Parathyroid adenoma (tissue), 2 donors: ENCODE measurements at regions not wholly inside any gene's neighbourhood (a gene's known extent, or its start where the extent isn't known, plus 50 kb on each side); places are given as distances from the start of the nearest gene placed in this dataset.

ENCODE experiments used
- H2AFZ ChIP-seq: fragments of 300-600 bp; sonication (generic); one replicate; pipeline ENCODE4 v1.7.0; 2017; ENCODE audit warnings: antibody characterized with exemption, mild to moderate bottlenecking
- H3K27ac ChIP-seq: fragments of 300-600 bp; sonication (generic); one replicate; pipeline ENCODE4 v1.7.0; 2017
- H3K27me3 ChIP-seq: fragments of 300-600 bp; sonication (generic); one replicate; pipeline ENCODE4 v1.7.0; 2017; ENCODE audit warnings: low read length; ENCODE audit not compliant: control insufficient read depth, insufficient read depth
- H3K36me3 ChIP-seq: fragments of 300-600 bp; sonication (generic); one replicate; pipeline ENCODE4 v1.7.0; 2017; ENCODE audit warnings: low read length; ENCODE audit not compliant: control insufficient read depth, insufficient read depth
- H3K4me1 ChIP-seq: fragments of 300-600 bp; sonication (generic); one replicate; pipeline ENCODE4 v1.7.0; 2017; ENCODE audit warnings: control low read depth
- H3K4me2 ChIP-seq: fragments of 300-600 bp; sonication (generic); one replicate; pipeline ENCODE4 v1.7.0; 2017; ENCODE audit warnings: low read length
- H3K4me3 ChIP-seq: fragments of 300-600 bp; sonication (generic); one replicate; pipeline ENCODE4 v1.7.0; 2017; ENCODE audit warnings: low read depth, low read length
- H3K79me2 ChIP-seq: fragments of 300-600 bp; sonication (generic); one replicate; pipeline ENCODE4 v1.7.0; 2017; ENCODE audit warnings: control low read depth
- H3K9ac ChIP-seq: fragments of 300-600 bp; sonication (generic); one replicate; pipeline ENCODE4 v1.7.0; 2017; ENCODE audit warnings: mild to moderate bottlenecking
- H3K9me3 ChIP-seq: fragments of 300-600 bp; sonication (generic); one replicate; pipeline ENCODE4 v1.7.0; 2017; ENCODE audit warnings: low read length; ENCODE audit not compliant: control insufficient read depth
- CTCF ChIP-seq: fragments of 300-600 bp; sonication (generic); IDR thresholded peaks from one replicate; pipeline ENCODE4 v1.7.0; 2017; ENCODE audit warnings: antibody characterized with exemption, mild to moderate bottlenecking
- donor health status: primary hyperparathyroidism.

- no peak overlapping the region for H3K9ac ChIP-seq
- no peak overlapping the region for H2AFZ ChIP-seq
- no peaks in the 10 kb centered on the region for H3K4me1 ChIP-seq
- H3K27me3 ChIP-seq: no peaks in the 10 kb centered on the region
- no peaks in the 10 kb centered on the region for H3K9me3 ChIP-seq
- no peak overlapping the region for H3K4me2 ChIP-seq
- no peaks in the 10 kb centered on the region for H3K79me2 ChIP-seq
- no peak overlapping the region for H3K27ac ChIP-seq
- no peak overlapping the region for H3K4me3 ChIP-seq
- TF ChIP-seq CTCF: no peak
- H3K36me3 ChIP-seq: no peaks in the 10 kb centered on the region
Observed at GRCh38 chr7:142405122-142405765, 147.4 kb upstream of the PRSS58 start.

GRCh38 chr7:142401951-142402350 lies 144.1 kb upstream of the PRSS58 start:
- TF ChIP-seq CTCF: no peak
- no peak overlapping the region for H2AFZ ChIP-seq

GRCh38 chr7:142400042-142400533 lies 142.2 kb upstream of the PRSS58 start:
- H3K79me2 ChIP-seq: no peaks in the 10 kb centered on the region

More at GRCh38 chr7:142401951-142402350, 144.1 kb upstream of the PRSS58 start:
- no peaks in the 10 kb centered on the region for H3K9me3 ChIP-seq
- no peaks in the 10 kb centered on the region for H3K79me2 ChIP-seq
- no peak overlapping the region for H3K9ac ChIP-seq
- H3K4me3 ChIP-seq: no peak overlapping the region
- H3K4me1 ChIP-seq: no peaks in the 10 kb centered on the region
- no peak overlapping the region for H3K27ac ChIP-seq
- no peaks in the 10 kb centered on the region for H3K36me3 ChIP-seq
- no peaks in the 10 kb centered on the region for H3K27me3 ChIP-seq
- H3K4me2 ChIP-seq: no peak overlapping the region

GRCh38 chr7:142391191-142391992 lies 133.5 kb upstream of the PRSS58 start:
- H3K4me1 ChIP-seq: no peaks in the 10 kb centered on the region
- H3K27ac ChIP-seq: no peak overlapping the region
- H3K4me2 ChIP-seq: no peak overlapping the region
- H2AFZ ChIP-seq: peak overlapping the region; percentile 36
- H3K27me3 ChIP-seq: no peaks in the 10 kb centered on the region
- H3K4me3 ChIP-seq: no peak overlapping the region
- H3K79me2 ChIP-seq: no peaks in the 10 kb centered on the region
- H3K9ac ChIP-seq: no peak overlapping the region
- no peaks in the 10 kb centered on the region for H3K9me3 ChIP-seq
- H3K36me3 ChIP-seq: no peaks in the 10 kb centered on the region
- peak; percentile 38 for TF ChIP-seq CTCF

More at GRCh38 chr7:142400042-142400533, 142.2 kb upstream of the PRSS58 start:
- Histone ChIP-seq H3K27ac (no peak overlapping the region), H3K9me3 (no peaks in the 10 kb centered on the region), H3K27me3 (no peaks in the 10 kb centered on the region), H2AFZ (no peak overlapping the region), H3K4me2 (no peak overlapping the region), H3K9ac (no peak overlapping the region), H3K4me3 (no peak overlapping the region), H3K4me1 (no peaks in the 10 kb centered on the region), H3K36me3 (no peaks in the 10 kb centered on the region)
- no peak for TF ChIP-seq CTCF
